ENCODE measurements at regions not wholly inside any gene's neighbourhood (a gene's known extent, or its start where the extent isn't known, plus 50 kb on each side); places are given as distances from the start of the nearest gene placed in this dataset.
"Not testable (repeated sequence)": the region's sequence is repeated elsewhere in the genome, so short reads cannot be mapped to it uniquely, and the experiment has no call there.

DNA sequence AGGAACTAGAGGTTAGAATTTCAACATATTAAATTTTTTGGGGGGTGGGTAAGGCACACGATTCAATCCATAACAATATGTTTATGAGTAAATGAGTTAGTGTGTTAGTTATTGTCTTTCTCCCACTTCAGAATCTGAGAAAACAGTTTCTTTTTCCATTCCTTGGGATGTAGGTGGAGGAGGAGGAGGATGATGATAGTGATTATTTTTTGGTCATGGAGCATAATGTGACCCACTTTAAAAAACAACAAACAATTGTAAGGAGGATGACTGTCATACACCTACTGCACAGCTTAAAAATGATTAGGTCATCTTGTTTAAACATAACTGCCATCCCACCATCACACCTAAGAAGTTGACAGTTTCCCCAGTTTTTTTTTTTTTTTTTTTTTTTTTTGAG, 148.7 kb downstream of the CDRT15L2 start:
- Histone ChIP-seq H3K4me3 (no peak overlapping the region), H3K27me3 (replicated peaks; ENCODE audit: insufficient read depth) (no peaks in the 10 kb centered on the region), H3K27ac (no peak overlapping the region), H3K9me3 (no peaks in the 10 kb centered on the region), H3K4me1 (replicated peaks) (no peaks in the 10 kb centered on the region), H3K36me3 (no peaks in the 10 kb centered on the region)
- TF ChIP-seq POLR2A (IDR thresholded peaks at IDR 0.05) (no peak), POLR2AphosphoS5 (IDR thresholded peaks at IDR 0.05) (no peak)
- TF ChIP-seq, protein P1, sequence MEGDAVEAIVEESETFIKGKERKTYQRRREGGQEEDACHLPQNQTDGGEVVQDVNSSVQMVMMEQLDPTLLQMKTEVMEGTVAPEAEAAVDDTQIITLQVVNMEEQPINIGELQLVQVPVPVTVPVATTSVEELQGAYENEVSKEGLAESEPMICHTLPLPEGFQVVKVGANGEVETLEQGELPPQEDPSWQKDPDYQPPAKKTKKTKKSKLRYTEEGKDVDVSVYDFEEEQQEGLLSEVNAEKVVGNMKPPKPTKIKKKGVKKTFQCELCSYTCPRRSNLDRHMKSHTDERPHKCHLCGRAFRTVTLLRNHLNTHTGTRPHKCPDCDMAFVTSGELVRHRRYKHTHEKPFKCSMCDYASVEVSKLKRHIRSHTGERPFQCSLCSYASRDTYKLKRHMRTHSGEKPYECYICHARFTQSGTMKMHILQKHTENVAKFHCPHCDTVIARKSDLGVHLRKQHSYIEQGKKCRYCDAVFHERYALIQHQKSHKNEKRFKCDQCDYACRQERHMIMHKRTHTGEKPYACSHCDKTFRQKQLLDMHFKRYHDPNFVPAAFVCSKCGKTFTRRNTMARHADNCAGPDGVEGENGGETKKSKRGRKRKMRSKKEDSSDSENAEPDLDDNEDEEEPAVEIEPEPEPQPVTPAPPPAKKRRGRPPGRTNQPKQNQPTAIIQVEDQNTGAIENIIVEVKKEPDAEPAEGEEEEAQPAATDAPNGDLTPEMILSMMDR (IDR thresholded peaks at IDR 0.05): no peak
- no peak for DNase-seq (ENCODE audit: low spot score)
- 75% methylated on average over 1 of the region's 1 CpG for WGBS
- intact Hi-C loops (cut with DNase I): no loop called here

DNA sequence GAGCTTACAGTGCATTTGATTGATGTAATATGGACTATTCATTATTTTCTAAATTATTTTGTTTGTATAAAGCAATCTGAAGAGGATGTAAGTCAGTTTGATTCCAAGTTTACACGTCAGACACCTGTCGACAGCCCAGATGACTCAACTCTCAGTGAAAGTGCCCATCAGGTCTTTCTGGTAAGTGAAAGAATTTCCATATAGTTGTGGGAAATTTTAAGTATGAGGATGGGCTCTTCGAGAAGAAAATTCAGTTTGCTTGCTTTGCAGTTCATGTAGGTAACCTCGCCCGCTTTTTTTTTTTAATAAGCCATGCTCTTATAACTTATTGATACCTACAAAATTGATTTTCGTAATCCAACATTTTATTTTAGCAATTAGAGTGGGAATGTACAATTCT, 151.6 kb downstream of the CDRT15L2 start:
- DNase-seq (ENCODE audit: low spot score); H3K4me1 ChIP-seq (replicated peaks); H3K27me3 ChIP-seq (replicated peaks; ENCODE audit: insufficient read depth); H3K4me3 ChIP-seq; intact Hi-C loops (cut with DNase I); H3K36me3 ChIP-seq; H3K9me3 ChIP-seq; H3K27ac ChIP-seq: not testable (repeated sequence)
- 89% methylated on average over 6 of the region's 6 CpGs for WGBS

DNA sequence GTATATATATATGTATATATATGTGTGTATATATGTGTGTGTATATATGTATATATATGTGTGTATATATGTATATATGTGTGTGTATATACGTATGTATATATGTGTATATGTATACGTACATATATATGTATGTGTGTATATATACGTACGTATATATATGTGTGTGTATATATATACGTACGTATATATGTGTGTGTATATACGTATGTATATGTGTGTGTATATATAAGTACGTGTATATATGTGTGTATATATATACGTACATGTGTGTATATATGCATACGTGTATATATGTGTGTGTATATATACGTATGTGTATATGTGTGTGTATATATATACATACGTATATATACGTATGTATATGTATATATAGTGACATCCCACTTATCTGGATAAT, 154.4 kb downstream of the CDRT15L2 start:
- Histone ChIP-seq H3K27ac (no peak overlapping the region), H3K9me3 (no peaks in the 10 kb centered on the region), H3K4me1 (replicated peaks) (no peaks in the 10 kb centered on the region), H3K27me3 (replicated peaks; ENCODE audit: insufficient read depth) (no peaks in the 10 kb centered on the region), H3K36me3 (no peaks in the 10 kb centered on the region), H3K4me3 (no peak overlapping the region)
- no peak for DNase-seq (ENCODE audit: low spot score)
- 96% methylated on average over 13 of the region's 13 CpGs for WGBS
- intact Hi-C loops (cut with DNase I): no loop called here
- TF ChIP-seq, protein P1 (IDR thresholded peaks at IDR 0.05): no peak
- no peak for TF ChIP-seq POLR2A (IDR thresholded peaks at IDR 0.05)
- no peak for TF ChIP-seq POLR2AphosphoS5 (IDR thresholded peaks at IDR 0.05)

DNA sequence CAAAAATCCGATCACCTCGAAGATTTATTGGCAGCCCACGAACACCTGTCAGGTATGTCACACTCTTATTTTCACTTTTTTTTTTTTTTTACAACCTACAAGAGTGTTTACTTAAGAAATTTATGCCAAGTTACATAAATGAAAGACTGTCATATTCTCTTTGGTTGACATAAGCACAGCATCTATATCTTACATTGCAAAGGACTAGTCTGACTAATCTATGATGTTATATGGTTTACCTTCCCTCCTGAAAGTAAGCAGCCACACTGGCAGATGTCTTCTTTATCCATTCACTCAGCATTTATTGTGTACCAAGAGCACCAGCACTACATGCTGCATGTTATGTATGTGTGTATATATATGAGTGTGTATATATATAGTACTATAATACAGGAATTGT, 156.3 kb downstream of the CDRT15L2 start:
- Histone ChIP-seq H3K9me3 (no peaks in the 10 kb centered on the region), H3K4me1 (replicated peaks) (no peaks in the 10 kb centered on the region), H3K36me3 (no peaks in the 10 kb centered on the region), H3K4me3 (no peak overlapping the region), H3K27ac (no peak overlapping the region), H3K27me3 (replicated peaks; ENCODE audit: insufficient read depth) (no peaks in the 10 kb centered on the region)
- TF ChIP-seq POLR2A (IDR thresholded peaks at IDR 0.05): no peak
- TF ChIP-seq POLR2AphosphoS5 (IDR thresholded peaks at IDR 0.05): no peak
- no peak for DNase-seq (ENCODE audit: low spot score)
- WGBS: 53% methylated on average over 3 of the region's 3 CpGs
- intact Hi-C loops (cut with DNase I): no loop called here

DNA sequence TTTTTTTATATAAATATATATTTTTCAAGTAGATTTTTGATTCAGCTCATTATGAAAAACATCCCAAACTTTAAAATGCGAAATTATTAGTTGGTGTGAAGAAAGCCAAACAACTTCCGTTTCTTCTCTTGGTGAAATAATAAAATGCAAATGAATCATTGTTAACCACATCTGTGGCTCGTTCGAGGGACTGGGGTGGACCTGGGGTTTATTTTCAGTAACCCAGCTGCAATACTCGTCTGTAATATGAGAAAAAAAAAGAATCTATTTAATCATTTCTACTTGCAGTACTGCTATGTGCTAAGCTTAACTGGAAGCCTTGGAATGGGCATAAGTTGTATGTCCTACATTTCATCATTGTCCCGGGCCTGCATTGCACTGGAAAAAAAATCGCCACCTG, 158.1 kb downstream of the CDRT15L2 start:
- H3K36me3 ChIP-seq; intact Hi-C loops (cut with DNase I); H3K27ac ChIP-seq; H3K27me3 ChIP-seq (replicated peaks; ENCODE audit: insufficient read depth); H3K4me3 ChIP-seq; H3K9me3 ChIP-seq; H3K4me1 ChIP-seq (replicated peaks); DNase-seq (ENCODE audit: low spot score): not testable (repeated sequence)
- WGBS: 79% methylated on average over 7 of the region's 7 CpGs

DNA sequence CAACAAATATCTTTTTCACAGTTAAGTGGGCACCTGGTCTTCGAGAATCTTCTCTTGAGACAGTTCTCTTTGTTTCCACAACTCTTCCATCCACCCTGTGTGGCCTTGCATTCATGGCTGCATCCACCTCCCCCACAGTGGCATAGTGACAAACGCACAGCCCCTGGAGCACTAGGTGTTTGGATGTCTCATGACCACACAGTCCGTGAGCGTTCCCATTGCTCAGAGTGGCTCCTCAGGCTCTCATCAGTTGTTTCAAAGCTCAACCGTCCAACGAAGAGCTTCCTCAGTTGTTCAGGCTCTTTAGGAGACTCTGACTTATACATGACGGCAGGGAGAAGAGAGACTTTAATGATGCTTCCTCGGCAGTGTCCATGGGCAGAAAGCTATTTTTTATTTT, 191.6 kb downstream of the CDRT15L2 start:
- Histone ChIP-seq H3K36me3 (no peaks in the 10 kb centered on the region), H3K4me3 (no peak overlapping the region), H3K4me1 (replicated peaks) (no peaks in the 10 kb centered on the region), H3K27ac (no peak overlapping the region), H3K27me3 (replicated peaks; ENCODE audit: insufficient read depth) (no peaks in the 10 kb centered on the region), H3K9me3 (no peaks in the 10 kb centered on the region)
- intact Hi-C loops (cut with DNase I): no loop called here
- no peak for DNase-seq (ENCODE audit: low spot score)
- WGBS: 93% methylated on average over 8 of the region's 8 CpGs
- TF ChIP-seq, protein P1 (IDR thresholded peaks at IDR 0.05): no peak
- no peak for TF ChIP-seq POLR2A (IDR thresholded peaks at IDR 0.05)
- TF ChIP-seq POLR2AphosphoS5 (IDR thresholded peaks at IDR 0.05): no peak

Measured in prostate gland (tissue), 2 donors.